Stimulated activated naive CD8-positive, alpha-beta T cell treated with anti-CD3 and anti-CD28 coated beads, Interleukin-15, amount 100 ng/mL, for 72 hours (primary cell): ENCODE measurements at regions not wholly inside any gene's neighbourhood (a gene's known extent, or its start where the extent isn't known, plus 50 kb on each side); places are given as distances from the start of the nearest gene placed in this dataset.

Experiments used
- ATAC-seq: fragments of 150-1000 bp; cut with Tn5 transposase; 2 replicates; pipeline ENCODE4 v1.10.0; 2021; ENCODE audit warnings: mild to moderate bottlenecking, moderate library complexity
- DNase-seq, 2 donors: peaks; one replicate each; pipeline ENCODE4 v3.0.0; 2021 to 2022
- H3K27ac Mint-ChIP-seq, 2 donors: one replicate each; pipeline ENCODE4 v1.8.0; 2022; ENCODE audit warnings: mild to moderate bottlenecking in 2 of 2, mixed read lengths in 2 of 2, moderate library complexity in 2 of 2
- H3K27me3 Mint-ChIP-seq: one replicate; pipeline ENCODE4 v1.8.0; 2022; ENCODE audit warnings: mixed read lengths
- H3K4me1 Mint-ChIP-seq: one replicate; pipeline ENCODE4 v1.8.0; 2022; ENCODE audit warnings: mild to moderate bottlenecking, mixed read lengths
- H3K4me3 Mint-ChIP-seq, 2 donors: one replicate each; pipeline ENCODE4 v1.8.0; 2022; ENCODE audit warnings: mild to moderate bottlenecking in 2 of 2, mixed read lengths in 2 of 2, moderate library complexity in 1 of 2
- H3K9me3 Mint-ChIP-seq, 2 donors: one replicate each; pipeline ENCODE4 v1.8.0; 2022; ENCODE audit warnings: mixed read lengths in 2 of 2

DNA sequence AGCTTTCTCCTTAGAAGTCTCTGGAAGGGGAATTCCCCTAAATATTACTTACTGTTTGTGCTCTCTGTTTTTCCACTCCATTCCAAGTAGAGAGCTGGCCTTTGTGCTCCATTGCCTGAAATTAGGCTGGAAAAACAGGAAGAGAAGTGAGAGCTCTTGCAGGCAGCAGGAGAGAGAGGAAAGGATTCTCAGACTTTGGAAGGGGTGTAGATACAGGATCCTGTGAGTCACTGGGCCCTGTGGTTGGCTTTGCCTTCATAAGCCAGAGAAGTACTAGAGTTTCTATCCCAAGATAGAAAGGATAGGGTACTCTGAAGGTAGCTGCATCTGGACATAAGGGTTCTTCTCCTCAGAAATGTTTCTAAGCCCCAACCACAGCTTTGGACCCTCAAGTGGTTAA is 188.9 kb downstream of the CMPK2 start:
- H3K4me3 Mint-ChIP-seq: no peak overlapping the region
- no peak for DNase-seq

DNA sequence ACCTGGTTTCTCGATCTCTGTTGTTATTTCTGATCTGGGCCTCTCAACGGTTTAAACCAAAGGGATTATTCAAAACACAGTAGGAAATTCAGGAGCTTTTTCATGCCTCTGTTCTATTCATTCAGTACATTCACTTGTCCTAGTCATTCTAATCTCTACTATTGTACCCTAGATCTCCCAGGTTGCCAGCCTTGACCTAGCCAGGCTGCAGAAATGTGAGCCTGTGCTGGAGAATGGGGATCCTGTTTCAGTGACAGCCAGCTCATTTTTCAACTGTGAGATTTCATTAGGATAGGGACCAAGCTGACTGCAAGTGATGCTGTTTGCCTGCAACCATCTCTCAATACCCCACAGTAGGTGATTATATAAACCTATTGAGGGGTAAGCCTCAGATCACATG is 186.2 kb downstream of the CMPK2 start:
- Mint-ChIP-seq H3K9me3 (no peaks in the 10 kb centered on the region), H3K27ac (no peak overlapping the region), H3K27me3 (peaks cover 32% of the 10 kb centered on the region), H3K4me1 (no peaks in the 10 kb centered on the region), H3K4me3 (no peak overlapping the region)
- no peak for ATAC-seq
- no peak for DNase-seq

More for the DNA sequence above, 188.9 kb downstream of the CMPK2 start:
- Mint-ChIP-seq H3K27ac (no peak overlapping the region), H3K9me3 (no peaks in the 10 kb centered on the region), H3K4me1 (no peaks in the 10 kb centered on the region), H3K27me3 (peaks cover 26% of the 10 kb centered on the region)
- ATAC-seq: no peak

DNA sequence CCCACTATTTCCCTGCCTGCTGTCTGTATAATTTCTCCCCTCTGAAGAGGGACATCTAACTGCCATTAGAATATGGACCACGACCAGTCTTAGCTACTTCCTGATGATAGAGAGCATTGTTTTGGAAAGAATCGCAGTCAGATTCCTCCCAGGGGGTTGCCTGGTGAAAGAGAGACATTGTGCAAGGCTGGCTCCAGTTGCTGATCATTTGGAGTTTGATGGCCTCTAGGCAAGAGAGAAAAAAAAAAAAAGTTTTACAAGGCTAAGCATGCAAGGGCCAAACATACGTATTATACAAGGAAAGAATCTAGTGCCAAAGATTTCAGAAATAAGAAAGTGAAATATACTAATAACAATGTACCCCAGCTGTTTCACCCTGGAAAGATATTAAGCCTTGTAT is 182.2 kb downstream of the CMPK2 start:
- no peaks in the 10 kb centered on the region for H3K9me3 Mint-ChIP-seq
- no peak overlapping the region for H3K4me3 Mint-ChIP-seq
- no peak for ATAC-seq
- peaks cover 32% of the 10 kb centered on the region for H3K27me3 Mint-ChIP-seq
- no peak for DNase-seq
- no peaks in the 10 kb centered on the region for H3K4me1 Mint-ChIP-seq
- no peak overlapping the region for H3K27ac Mint-ChIP-seq

DNA sequence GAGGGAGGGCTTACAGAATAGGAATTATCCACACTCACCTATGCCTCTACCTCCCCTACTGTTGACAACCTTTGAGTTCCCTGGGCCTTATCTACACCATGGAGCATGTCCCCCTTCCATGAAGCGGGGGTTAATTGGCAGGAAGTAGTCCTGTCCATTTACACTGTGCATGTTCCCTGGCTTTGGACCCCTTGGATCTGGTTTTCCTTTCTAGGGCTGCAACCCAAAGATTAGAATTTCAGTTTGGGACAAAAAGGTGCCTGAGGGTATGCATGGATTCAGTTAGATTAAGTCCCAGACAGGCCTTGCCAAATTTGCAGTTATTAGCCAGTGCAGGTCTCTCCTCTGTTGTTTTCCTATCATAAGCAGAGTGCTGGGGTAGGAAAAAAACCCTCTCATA is 180.3 kb downstream of the CMPK2 start:
- no peaks in the 10 kb centered on the region for H3K9me3 Mint-ChIP-seq
- H3K27ac Mint-ChIP-seq: no peak overlapping the region
- H3K4me3 Mint-ChIP-seq: no peak overlapping the region
- no peak for ATAC-seq
- no peaks in the 10 kb centered on the region for H3K4me1 Mint-ChIP-seq
- peaks cover 17% of the 10 kb centered on the region for H3K27me3 Mint-ChIP-seq
- DNase-seq: no peak

DNA sequence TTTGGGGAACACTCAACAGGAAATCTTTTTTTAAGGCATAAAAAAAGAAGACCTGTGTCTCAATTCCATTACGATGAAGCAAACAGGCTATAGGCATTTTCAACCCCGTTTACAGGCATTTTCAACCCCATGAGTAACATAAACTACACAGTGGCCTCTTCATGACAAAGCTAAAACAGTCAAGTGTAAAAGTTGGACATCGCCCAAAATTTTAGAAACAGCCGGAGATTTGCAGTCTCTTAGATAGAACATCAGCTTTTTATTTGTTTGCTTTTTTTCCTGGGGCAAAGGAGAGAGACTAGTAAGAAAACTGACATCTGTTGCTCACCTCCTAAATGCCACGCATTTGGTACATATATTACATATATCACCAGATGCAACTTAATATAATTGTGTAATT is 173.7 kb downstream of the CMPK2 start:
- ATAC-seq: no peak
- no peaks in the 10 kb centered on the region for H3K27me3 Mint-ChIP-seq
- no peak overlapping the region for H3K4me3 Mint-ChIP-seq
- H3K27ac Mint-ChIP-seq: no peak overlapping the region
- DNase-seq: no peak
- H3K4me1 Mint-ChIP-seq: no peaks in the 10 kb centered on the region
- no peaks in the 10 kb centered on the region for H3K9me3 Mint-ChIP-seq

DNA sequence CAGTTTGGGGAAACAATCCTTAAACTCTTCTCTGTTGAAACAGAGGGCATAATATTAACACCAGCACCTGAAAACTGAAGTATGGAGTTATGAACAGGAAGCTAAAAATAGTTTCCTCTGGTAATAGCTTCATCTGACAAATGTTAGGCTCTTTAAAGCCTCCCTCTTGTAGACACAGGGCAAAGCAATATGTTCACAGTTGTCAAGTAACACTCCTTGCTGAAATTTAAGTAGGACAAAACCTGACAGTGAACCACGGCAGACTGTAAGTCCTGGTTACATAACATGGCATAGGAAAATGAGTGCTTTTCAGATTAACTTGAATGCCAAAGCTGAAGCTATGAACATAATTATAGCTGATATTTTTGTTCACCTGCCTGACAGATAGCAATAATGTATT is 172.9 kb downstream of the CMPK2 start:
- no peaks in the 10 kb centered on the region for H3K9me3 Mint-ChIP-seq

DNA sequence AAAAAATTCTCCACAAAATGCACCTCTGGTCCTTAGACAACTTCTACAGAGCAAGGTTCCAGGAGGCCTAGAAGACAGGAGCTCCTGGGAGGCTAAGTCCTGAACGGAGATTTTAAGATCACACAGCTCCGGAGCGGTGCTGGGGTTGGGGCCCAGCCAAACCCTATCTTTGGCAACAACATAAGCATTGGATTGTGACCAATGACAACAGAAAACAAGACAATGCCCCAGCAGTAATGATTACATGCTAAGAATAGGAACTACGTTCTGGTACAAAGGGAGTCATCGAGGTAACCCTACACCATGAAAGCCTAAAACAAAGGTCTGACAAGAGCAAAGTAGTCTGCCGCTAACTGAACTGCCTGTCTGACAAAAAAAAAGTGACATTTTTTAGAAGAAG is 171.2 kb downstream of the CMPK2 start:
- DNase-seq: no peak
- Mint-ChIP-seq H3K4me1 (no peaks in the 10 kb centered on the region), H3K9me3 (no peaks in the 10 kb centered on the region), H3K27ac (no peak overlapping the region), H3K4me3 (no peak overlapping the region), H3K27me3 (no peaks in the 10 kb centered on the region)
- ATAC-seq: no peak

More for the DNA sequence above, 172.9 kb downstream of the CMPK2 start:
- Mint-ChIP-seq H3K27me3 (no peaks in the 10 kb centered on the region), H3K27ac (no peak overlapping the region), H3K4me3 (no peak overlapping the region), H3K4me1 (no peaks in the 10 kb centered on the region)
- no peak for DNase-seq
- no peak for ATAC-seq

DNA sequence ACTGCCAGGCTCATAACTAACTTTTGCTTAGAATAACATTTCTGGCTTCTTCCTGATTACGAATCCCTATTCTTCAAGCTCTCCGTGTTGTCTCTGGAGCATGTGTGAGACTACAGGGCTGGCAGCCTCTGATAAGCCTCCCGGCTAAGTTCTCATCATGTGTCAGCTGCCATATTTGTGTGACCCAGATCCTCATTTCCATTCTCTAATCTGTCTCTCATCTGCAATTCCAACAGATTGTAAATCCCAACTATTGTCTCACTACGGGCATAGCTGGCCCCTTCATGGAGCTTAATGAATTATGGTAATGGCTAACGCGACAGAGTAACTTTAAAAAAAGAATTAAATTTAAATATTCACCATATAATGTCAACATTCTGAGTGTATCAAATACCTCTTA is 165.4 kb downstream of the CMPK2 start:
- ATAC-seq (no peak), DNase-seq (no peak)
- no peaks in the 10 kb centered on the region for H3K27me3 Mint-ChIP-seq
- H3K27ac Mint-ChIP-seq: no peak overlapping the region
- peaks cover 16 to 18% of the 10 kb centered on the region in 2 donors for H3K9me3 Mint-ChIP-seq
- H3K4me1 Mint-ChIP-seq: no peaks in the 10 kb centered on the region
- no peak overlapping the region for H3K4me3 Mint-ChIP-seq

DNA sequence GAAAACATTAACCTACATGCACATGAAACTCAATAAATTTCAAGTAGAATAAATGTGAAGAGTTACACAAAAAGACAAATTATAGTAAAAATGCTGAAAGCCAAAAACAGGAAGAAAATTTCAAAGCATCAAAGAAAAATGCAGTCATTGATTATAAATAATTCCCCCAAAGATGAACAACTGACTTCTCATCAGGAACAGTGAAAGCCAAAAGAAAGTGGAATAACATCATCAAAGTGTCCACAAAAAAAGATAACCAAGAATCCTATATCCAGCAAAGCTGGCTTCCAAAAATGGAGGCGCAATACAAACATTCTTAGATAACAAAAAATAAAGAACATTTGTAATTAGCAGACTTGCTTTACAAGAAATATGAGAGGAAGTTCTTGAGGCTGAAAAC is 161.6 kb downstream of the CMPK2 start:
- Mint-ChIP-seq H3K9me3 (peaks cover 23% of the 10 kb centered on the region in 2 donors), H3K4me1 (no peaks in the 10 kb centered on the region), H3K4me3 (no peak overlapping the region), H3K27me3 (no peaks in the 10 kb centered on the region), H3K27ac (no peak overlapping the region)
- no peak for DNase-seq
- no peak for ATAC-seq

DNA sequence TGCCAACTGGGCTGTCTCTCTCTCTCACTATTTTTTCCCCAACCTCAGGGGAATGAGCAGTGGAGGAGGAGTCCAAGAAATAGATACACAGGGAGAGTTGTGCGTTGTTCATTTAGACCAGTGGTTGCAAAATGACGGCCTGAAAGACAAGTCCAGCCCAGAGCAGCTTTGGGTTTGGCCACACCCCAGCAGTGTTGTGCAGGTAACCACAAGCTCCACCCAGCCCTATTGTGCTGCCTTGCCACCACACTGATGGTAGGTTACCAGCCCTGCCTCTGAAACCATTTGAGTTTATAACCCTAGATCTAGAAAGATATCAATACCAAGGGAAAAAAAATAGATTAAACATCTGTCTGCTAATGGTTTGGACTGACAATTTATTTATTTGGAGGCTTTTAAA is 144.3 kb downstream of the CMPK2 start:
- ATAC-seq: no peak

DNA sequence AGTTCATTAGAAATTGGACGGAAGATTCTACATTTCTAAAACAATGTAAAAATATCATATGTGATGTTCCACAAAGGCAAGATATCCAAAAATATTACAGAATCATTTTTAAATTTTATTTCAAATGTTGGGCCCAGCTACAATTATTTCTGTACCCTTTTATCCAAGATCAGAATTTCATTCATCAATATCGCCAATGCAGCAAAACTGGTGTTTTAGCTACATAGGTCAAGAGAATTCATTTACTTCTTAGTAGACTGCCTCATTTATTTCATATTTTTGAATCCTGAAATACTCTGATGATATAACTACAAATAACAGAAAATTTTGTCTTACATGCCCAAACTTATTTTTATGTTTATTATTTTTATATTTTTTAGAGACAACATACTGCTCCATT is 143.1 kb downstream of the CMPK2 start:
- Mint-ChIP-seq H3K27me3 (peaks cover 6% of the 10 kb centered on the region), H3K27ac (no peak overlapping the region), H3K4me1 (no peaks in the 10 kb centered on the region), H3K4me3 (no peak overlapping the region), H3K9me3 (no peaks in the 10 kb centered on the region)
- no peak for ATAC-seq
- no peak for DNase-seq

More for the DNA sequence above, 144.3 kb downstream of the CMPK2 start:
- DNase-seq: no peak
- Mint-ChIP-seq H3K4me3 (no peak overlapping the region), H3K4me1 (no peaks in the 10 kb centered on the region), H3K27ac (no peak overlapping the region), H3K27me3 (peaks cover 17% of the 10 kb centered on the region), H3K9me3 (no peaks in the 10 kb centered on the region)

DNA sequence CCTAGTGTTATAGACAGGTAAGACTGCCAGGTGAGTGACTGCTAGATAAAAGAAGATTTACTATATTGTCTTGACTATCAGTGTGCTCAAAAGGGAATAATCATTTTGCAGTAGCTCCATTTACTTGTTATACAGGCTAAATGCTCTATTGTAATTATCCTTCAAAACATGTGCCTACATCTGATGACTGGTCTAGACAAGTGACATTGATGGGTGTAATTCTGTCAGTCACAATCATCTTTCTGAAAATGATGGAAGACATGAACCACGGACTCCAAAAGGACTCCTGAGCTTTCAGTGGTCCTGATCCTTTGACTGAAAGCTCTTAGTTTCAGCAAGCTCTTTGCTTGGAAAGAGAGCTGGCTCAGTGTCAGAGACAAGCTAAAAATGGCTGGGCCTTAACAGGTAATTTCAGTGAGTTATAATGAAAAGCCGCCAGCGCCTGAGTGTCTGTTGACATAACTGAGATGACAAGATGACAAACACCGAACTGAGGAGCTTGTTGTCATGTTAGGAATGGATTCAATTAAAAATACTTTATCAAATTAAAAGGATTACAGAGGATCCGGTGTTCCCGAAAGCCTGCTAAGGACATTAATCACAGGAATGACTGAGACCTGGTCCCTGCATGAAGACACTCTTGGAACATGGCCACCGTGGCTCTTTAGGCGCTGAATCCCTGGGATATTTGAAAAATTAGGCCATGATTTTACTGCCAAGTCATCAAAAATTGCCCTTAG is 141.7 kb downstream of the CMPK2 start:
- DNase-seq (no peak), ATAC-seq (no peak)
- Mint-ChIP-seq H3K27me3 (no peaks in the 10 kb centered on the region), H3K27ac (no peak overlapping the region), H3K4me1 (no peaks in the 10 kb centered on the region), H3K4me3 (no peak overlapping the region), H3K9me3 (no peaks in the 10 kb centered on the region)

DNA sequence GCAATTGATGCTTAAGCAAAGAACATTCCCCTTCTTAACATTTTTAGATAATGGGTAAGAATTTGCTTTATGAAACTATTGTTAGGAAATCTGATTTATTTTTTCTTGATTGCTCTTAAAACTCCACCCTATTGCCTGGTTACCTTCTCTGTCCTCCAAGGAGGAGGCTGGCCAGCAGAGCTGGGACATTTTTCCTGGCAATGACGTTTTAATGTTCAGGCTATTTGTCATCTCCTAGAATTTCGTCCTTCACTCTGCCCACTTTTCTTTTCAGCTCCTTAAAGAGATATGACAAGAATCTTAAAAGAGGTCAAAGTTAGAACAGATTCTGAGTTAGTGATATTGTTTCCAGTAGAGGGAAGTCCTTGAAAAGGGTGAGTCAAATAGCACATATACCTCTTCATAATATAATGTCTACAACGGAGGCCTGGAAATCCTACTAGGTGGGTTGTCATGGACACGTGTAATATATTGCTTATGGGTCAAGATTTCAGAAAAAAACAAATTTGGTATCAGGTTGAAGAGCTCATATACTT is 141.0 kb downstream of the CMPK2 start:
- Mint-ChIP-seq H3K27ac (no peak overlapping the region), H3K27me3 (no peaks in the 10 kb centered on the region), H3K4me3 (no peak overlapping the region), H3K4me1 (no peaks in the 10 kb centered on the region), H3K9me3 (no peaks in the 10 kb centered on the region)
- no peak for ATAC-seq
- no peak for DNase-seq

DNA sequence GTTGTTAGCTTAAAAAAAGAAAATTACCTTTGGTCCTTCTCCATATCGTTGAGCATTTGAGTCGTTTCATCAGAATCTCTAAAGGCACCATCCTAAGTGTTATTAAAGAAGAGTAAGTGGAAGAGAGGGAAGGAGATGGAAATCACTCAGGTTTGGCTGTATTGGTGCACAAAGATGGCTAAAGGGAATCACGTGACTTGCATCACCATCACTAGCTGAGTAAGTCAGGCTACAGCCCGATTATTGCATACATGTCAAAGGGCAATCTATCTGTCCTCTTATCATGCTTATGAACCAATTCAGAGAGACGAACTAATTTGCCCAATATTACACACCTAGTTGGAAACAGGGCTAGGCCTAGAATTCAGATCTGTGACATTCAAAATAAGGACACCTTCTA is 137.6 kb downstream of the CMPK2 start:
- Mint-ChIP-seq H3K9me3 (no peaks in the 10 kb centered on the region), H3K4me3 (no peak overlapping the region), H3K27ac (no peak overlapping the region), H3K27me3 (peaks cover 10% of the 10 kb centered on the region), H3K4me1 (no peaks in the 10 kb centered on the region)
- ATAC-seq (no peak), DNase-seq (no peak)

DNA sequence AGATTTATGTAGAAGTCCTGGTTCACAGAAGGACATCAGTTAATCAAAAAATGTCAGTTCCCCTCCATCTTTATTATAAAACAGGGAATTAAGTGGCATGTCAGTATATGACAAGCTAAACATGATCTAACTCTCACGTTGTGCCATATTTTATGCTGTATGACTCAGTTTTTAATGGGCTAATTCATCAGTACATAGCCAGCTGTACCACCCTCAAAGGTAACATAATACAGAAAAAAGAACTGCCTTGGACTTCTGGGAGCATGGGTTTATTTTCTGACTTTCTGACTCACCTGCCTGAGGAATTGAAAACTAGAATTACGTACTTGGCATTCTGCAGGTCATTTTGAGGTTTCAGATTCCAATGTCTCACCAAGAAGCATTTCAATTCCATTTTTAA is 135.7 kb downstream of the CMPK2 start:
- Mint-ChIP-seq H3K27me3 (peaks cover 21% of the 10 kb centered on the region), H3K9me3 (no peaks in the 10 kb centered on the region), H3K27ac (no peak overlapping the region), H3K4me1 (no peaks in the 10 kb centered on the region), H3K4me3 (no peak overlapping the region)
- DNase-seq: no peak
- ATAC-seq: no peak

DNA sequence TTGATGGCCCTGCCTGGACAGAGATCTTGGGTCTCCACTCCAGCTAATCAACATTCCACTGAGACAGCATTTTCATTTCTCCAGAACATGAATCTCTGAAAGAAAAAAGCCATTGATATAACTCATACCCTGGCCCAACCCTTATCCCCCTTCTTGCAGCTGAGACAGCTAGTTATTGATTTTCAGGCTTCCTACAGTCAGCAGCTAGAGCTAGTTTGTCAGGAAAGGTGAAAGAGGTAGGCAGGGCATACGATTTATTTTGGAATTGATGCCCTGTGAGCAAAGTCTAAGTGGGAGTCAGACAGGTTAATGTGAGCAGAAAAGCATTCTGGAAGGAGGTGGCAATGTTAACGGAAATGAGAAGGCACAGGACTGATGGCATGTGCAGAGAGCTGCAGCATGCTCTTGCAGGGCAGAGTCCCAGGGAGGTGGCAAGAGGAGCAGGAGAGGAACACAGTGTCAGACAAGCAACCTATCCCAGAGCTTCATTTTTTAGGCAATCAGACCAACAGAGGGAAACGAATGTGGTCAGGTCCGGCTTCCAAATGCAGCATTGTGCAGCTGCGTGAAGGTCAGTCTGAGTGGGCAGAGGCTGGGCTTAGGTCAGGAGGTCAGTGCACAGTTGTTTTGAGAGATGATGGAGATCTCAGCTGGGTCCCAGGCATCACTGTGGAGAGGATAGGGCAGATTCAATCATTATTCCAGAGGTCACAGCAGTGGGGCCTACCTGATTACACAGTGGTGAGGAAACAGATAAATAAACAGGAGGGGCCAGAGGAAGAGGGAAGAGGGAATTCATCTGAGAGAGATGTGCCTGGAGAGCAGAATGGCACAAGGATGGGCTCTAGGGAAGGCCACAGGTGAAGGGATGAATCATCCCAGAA is 134.8 kb downstream of the CMPK2 start:
- Mint-ChIP-seq H3K4me3 (no peak overlapping the region), H3K27ac (no peak overlapping the region), H3K27me3 (peaks cover 21% of the 10 kb centered on the region), H3K9me3 (no peaks in the 10 kb centered on the region), H3K4me1 (no peaks in the 10 kb centered on the region)
- DNase-seq (no peak), ATAC-seq (no peak)
